PC-3 (cell line): ENCODE measurements at regions not wholly inside any gene's neighbourhood (a gene's known extent, or its start where the extent isn't known, plus 50 kb on each side); places are given as distances from the start of the nearest gene placed in this dataset.

ENCODE experiments used
- ATAC-seq: fragments of 200-7000 bp; cut with Tn5 transposase; 2 replicates; pipeline ENCODE4 v1.9.1; 2020; ENCODE audit warnings: mild to moderate bottlenecking, moderate library complexity
- BruUV-seq: library from RNA; stranded (reverse); fragments of 400-500 nt; replicated peaks from 2 replicates; lab custom pipeline; 2021; lab: Mats Ljungman, UMichigan
- CTCF ChIA-PET: fragments of 300-600 bp; sonication (Branson Sonifier 250); formaldehyde crosslinking; loops from one replicate; lab custom pipeline; 2022; ENCODE audit warnings: antibody characterized with exemption; lab: Charles Lee
- POLR2A ChIA-PET: fragments of 300-600 bp; sonication (Branson Sonifier 250); formaldehyde crosslinking; loops from one replicate; lab custom pipeline; 2022; ENCODE audit warnings: antibody characterized with exemption; ENCODE audit not compliant: unreplicated experiment; lab: Charles Lee
- DNase-seq: peaks from one replicate; pipeline ENCODE4 v3.0.0-alpha.2; 2015
- H2AFZ ChIP-seq: fragments of 300-600 bp; sonication (generic); 2 replicates; pipeline ENCODE4 v1.6.0; 2016; ENCODE audit warnings: antibody characterized with exemption, low read length
- H3F3A ChIP-seq: fragments of 300-600 bp; sonication (generic); one replicate; pipeline ENCODE4 v1.6.0; 2017; ENCODE audit warnings: antibody characterized with exemption, low read length, control low read depth, mild to moderate bottlenecking; ENCODE audit not compliant: unreplicated experiment
- H3K27ac ChIP-seq: fragments of 300-600 bp; sonication (generic); 2 replicates; pipeline ENCODE4 v1.5.1; 2016; ENCODE audit warnings: mild to moderate bottlenecking, low read length
- H3K27me3 ChIP-seq: fragments of 300-600 bp; sonication (generic); 2 replicates; pipeline ENCODE4 v1.6.1; 2016; ENCODE audit warnings: low read length, mixed read lengths
- H3K36me3 ChIP-seq: fragments of 300-600 bp; sonication (generic); 2 replicates; pipeline ENCODE4 v1.6.1; 2016; ENCODE audit warnings: low read depth, mixed run types, low read length, mixed read lengths
- H3K4me1 ChIP-seq: fragments of 300-600 bp; sonication (generic); 2 replicates; pipeline ENCODE4 v1.5.1; 2016; ENCODE audit warnings: low read length; ENCODE audit not compliant: insufficient read depth
- H3K4me2 ChIP-seq: fragments of 300-600 bp; sonication (generic); 2 replicates; pipeline ENCODE4 v1.6.0; 2016; ENCODE audit warnings: low read length
- H3K4me3 ChIP-seq: fragments of 300-600 bp; sonication (generic); 2 replicates; pipeline ENCODE4 v1.5.1; 2016; ENCODE audit warnings: mild to moderate bottlenecking, low read length, mixed read lengths
- H3K79me2 ChIP-seq: fragments of 300-600 bp; sonication (generic); 2 replicates; pipeline ENCODE4 v1.6.1; 2017; ENCODE audit warnings: low read length, mixed read lengths
- H3K9ac ChIP-seq: fragments of 300-600 bp; sonication (generic); 2 replicates; pipeline ENCODE4 v1.6.0; 2016; ENCODE audit warnings: mild to moderate bottlenecking, low read length
- H3K9me2 ChIP-seq: fragments of 300-600 bp; sonication (generic); replicated peaks from 2 replicates; pipeline ENCODE4 v1.6.1; 2016; ENCODE audit warnings: mixed run types, low read length, mixed read lengths
- H3K9me3 ChIP-seq: fragments of 300-600 bp; sonication (generic); 2 replicates; pipeline ENCODE4 v1.6.1; 2016; ENCODE audit warnings: low read length, mixed read lengths
- H4K20me1 ChIP-seq: fragments of 300-600 bp; sonication (generic); 2 replicates; pipeline ENCODE4 v1.6.1; 2016; ENCODE audit warnings: low read length, mixed read lengths
- EZH2 ChIP-seq: fragments of 300-600 bp; sonication (generic); IDR thresholded peaks from one replicate; pipeline ENCODE4 v1.6.1; 2017; ENCODE audit warnings: antibody characterized with exemption, mild to moderate bottlenecking, low read length; ENCODE audit not compliant: unreplicated experiment
- EZH2phosphoT487 ChIP-seq: fragments of 300-600 bp; sonication (generic); IDR thresholded peaks from 2 replicates; pipeline ENCODE4 v1.6.1; 2018; ENCODE audit warnings: mild to moderate bottlenecking, antibody characterized with exemption, low read length, borderline replicate concordance
- intact Hi-C: fragments of 100-400 bp; cut with micrococcal nuclease; formaldehyde crosslinking; loops from 2 replicates; pipeline ENCODE4 v1.9.0; 2023
- TF ChIP-seq, protein P1 (sequence below): fragments of 300-600 bp; sonication (generic); conservative IDR thresholded peaks from 2 replicates; pipeline ENCODE4 v1.5.1; 2017; ENCODE audit warnings: antibody characterized with exemption, low read depth, mild to moderate bottlenecking, low read length

DNA sequence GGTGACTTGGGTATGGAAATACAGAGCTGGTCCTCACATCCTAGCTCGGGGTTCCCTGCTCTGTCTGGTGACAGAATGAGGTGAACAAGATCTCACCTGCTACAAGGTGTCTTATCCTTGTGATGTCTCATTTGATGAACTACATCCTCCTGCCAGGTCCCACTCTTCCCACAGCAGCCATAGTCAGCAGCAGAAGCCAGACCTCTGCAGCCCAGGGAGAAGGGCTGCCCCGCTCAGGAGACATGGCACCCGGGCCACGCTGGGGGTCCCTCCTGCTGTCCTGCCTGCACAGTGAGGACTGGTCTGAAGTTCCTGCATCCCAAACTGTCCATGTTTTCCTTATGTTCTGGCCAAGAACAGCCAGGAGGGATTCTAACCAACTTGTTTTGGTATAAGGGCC, 414.1 kb downstream of the CTTN start:
- Histone ChIP-seq H3K27me3 (no peaks in the 10 kb centered on the region), H3K4me3 (no peak overlapping the region), H4K20me1 (no peaks in the 10 kb centered on the region), H2AFZ (no peak overlapping the region), H3K9me3 (no peaks in the 10 kb centered on the region), H3K9ac (no peak overlapping the region), H3F3A (no peaks in the 10 kb centered on the region), H3K4me2 (no peak overlapping the region), H3K9me2 (no peaks in the 10 kb centered on the region), H3K79me2 (no peaks in the 10 kb centered on the region), H3K4me1 (no peaks in the 10 kb centered on the region), H3K27ac (no peak overlapping the region), H3K36me3 (no peaks in the 10 kb centered on the region; the same call in 1 of the 2 replicates)
- intact Hi-C loops = no loop called here
- TF ChIP-seq EZH2 = no peak
- TF ChIP-seq EZH2phosphoT487 = no peak
- TF ChIP-seq, protein P1, sequence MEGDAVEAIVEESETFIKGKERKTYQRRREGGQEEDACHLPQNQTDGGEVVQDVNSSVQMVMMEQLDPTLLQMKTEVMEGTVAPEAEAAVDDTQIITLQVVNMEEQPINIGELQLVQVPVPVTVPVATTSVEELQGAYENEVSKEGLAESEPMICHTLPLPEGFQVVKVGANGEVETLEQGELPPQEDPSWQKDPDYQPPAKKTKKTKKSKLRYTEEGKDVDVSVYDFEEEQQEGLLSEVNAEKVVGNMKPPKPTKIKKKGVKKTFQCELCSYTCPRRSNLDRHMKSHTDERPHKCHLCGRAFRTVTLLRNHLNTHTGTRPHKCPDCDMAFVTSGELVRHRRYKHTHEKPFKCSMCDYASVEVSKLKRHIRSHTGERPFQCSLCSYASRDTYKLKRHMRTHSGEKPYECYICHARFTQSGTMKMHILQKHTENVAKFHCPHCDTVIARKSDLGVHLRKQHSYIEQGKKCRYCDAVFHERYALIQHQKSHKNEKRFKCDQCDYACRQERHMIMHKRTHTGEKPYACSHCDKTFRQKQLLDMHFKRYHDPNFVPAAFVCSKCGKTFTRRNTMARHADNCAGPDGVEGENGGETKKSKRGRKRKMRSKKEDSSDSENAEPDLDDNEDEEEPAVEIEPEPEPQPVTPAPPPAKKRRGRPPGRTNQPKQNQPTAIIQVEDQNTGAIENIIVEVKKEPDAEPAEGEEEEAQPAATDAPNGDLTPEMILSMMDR = no peak
- ATAC-seq (no peak), DNase-seq (no peak)
- POLR2A ChIA-PET = no interaction called here
- CTCF ChIA-PET = no interaction called here
- no TSS peak for BruUV-seq

DNA sequence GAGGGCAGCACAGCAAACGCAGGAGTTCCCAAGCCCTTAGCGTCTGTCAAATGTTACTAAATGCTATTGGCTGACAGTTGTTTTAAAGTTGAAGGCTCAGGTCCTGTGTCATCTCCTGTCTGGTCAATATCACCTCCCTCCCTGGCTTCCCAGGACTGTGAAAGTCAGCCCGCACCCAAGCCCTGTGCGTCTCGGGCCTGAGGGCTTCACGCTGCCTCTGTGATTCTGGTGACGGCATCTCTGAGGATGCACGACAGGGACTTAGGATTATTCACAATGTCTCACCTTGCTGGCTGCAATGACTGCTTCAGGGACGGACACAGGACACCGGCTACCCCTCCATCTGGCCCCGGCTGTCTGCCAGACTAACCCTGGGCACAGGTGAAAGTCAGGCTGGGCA, 415.3 kb downstream of the CTTN start:
- DNase-seq (no peak), ATAC-seq (no peak)
- TF ChIP-seq, protein P1 = no peak
- TF ChIP-seq EZH2 (no peak), EZH2phosphoT487 (no peak)
- no peaks in the 10 kb centered on the region for H3K9me3 ChIP-seq
- H3K27me3 ChIP-seq = no peaks in the 10 kb centered on the region
- intact Hi-C loops = no loop called here
- H2AFZ ChIP-seq = no peak overlapping the region
- H3K27ac ChIP-seq = no peak overlapping the region
- CTCF ChIA-PET = interaction anchor here (0.6 kb wide), 1 partner anchor 43 kb away, joined by 6 read pairs; no protein-coding TSS in a partner anchor
- no peaks in the 10 kb centered on the region for H3K4me1 ChIP-seq
- POLR2A ChIA-PET = no interaction called here
- H3K79me2 ChIP-seq = no peaks in the 10 kb centered on the region
- no peaks in the 10 kb centered on the region for H3F3A ChIP-seq
- no peaks in the 10 kb centered on the region; the same call in 1 of the 2 replicates for H3K36me3 ChIP-seq
- no peaks in the 10 kb centered on the region for H3K9me2 ChIP-seq
- no TSS peak for BruUV-seq
- no peak overlapping the region for H3K9ac ChIP-seq
- no peaks in the 10 kb centered on the region for H4K20me1 ChIP-seq
- no peak overlapping the region for H3K4me2 ChIP-seq
- H3K4me3 ChIP-seq = no peak overlapping the region

DNA sequence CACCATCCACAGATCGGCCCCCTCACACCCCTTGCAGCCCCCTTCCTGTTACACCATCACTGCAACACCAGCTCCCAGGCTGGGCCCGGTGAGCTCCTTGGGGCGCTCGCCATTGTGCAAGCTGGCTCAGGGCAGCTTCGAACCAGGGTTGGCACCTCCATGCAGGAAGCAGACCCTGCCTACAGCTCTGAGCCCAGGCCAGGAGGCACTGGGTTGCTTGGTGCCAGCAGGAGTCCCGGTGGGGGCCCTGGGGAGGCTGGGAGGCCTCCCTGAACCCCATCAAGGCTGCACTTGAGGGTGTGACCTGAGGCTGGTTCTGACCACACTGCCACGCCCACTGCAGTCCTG, 417.1 kb downstream of the CTTN start:
- H2AFZ ChIP-seq = no peak overlapping the region
- DNase-seq (no peak), ATAC-seq (no peak)
- no peak overlapping the region for H3K4me2 ChIP-seq
- no peaks in the 10 kb centered on the region for H3K27me3 ChIP-seq
- POLR2A ChIA-PET = no interaction called here
- no peaks in the 10 kb centered on the region for H3F3A ChIP-seq
- no peaks in the 10 kb centered on the region for H3K79me2 ChIP-seq
- intact Hi-C loops = no loop called here
- H3K4me1 ChIP-seq = no peaks in the 10 kb centered on the region
- BruUV-seq = no TSS peak
- no peaks in the 10 kb centered on the region for H3K9me3 ChIP-seq
- TF ChIP-seq, protein P1 = no peak
- TF ChIP-seq EZH2phosphoT487 (no peak), EZH2 (no peak)
- H3K36me3 ChIP-seq = no peaks in the 10 kb centered on the region; the same call in 1 of the 2 replicates
- H3K4me3 ChIP-seq = no peak overlapping the region
- H3K9ac ChIP-seq = no peak overlapping the region
- H3K9me2 ChIP-seq = no peaks in the 10 kb centered on the region
- no peaks in the 10 kb centered on the region for H4K20me1 ChIP-seq
- CTCF ChIA-PET = interaction anchor here (0.6 kb wide), 1 partner anchor 116 kb away, joined by 3 read pairs; no protein-coding TSS in a partner anchor
- H3K27ac ChIP-seq = no peak overlapping the region
